ENCODE measurements at regions not wholly inside any gene's neighbourhood (a gene's known extent, or its start where the extent isn't known, plus 50 kb on each side); places are given as distances from the start of the nearest gene placed in this dataset.

- H3K9ac ChIP-seq (ENCODE audit: low read depth in 1 of 2, low read length in 2 of 2), result no peak overlapping the region
- 78% methylated on average over 1 of the region's 1 CpG for WGBS
- DNase-seq (ENCODE audit: low spot score), result no peak
- H3K27me3 ChIP-seq (ENCODE audit: control insufficient read depth in 4 of 4, insufficient read depth in 4 of 4, low read length in 3 of 4), result peaks cover 0 to 2% (median 0%) of the 10 kb centered on the region in 4 donors
- H3K9me3 ChIP-seq (ENCODE audit: control insufficient read depth in 4 of 4, low read length in 3 of 4), result no peaks in the 10 kb centered on the region
- no peaks in the 10 kb centered on the region for H3K36me3 ChIP-seq (ENCODE audit: control insufficient read depth in 4 of 4, insufficient read depth in 3 of 4, low read depth in 1 of 4, low read length in 3 of 4)
- no peaks in the 10 kb centered on the region for H3K4me1 ChIP-seq (ENCODE audit: control insufficient read depth in 4 of 4, insufficient read depth in 4 of 4, low read length in 3 of 4)
- no peak overlapping the region for H3K27ac ChIP-seq (ENCODE audit: low read depth in 1 of 2, low read length in 2 of 2)
- TF ChIP-seq JUND (IDR thresholded peaks at IDR 0.05), result no peak
- no peak for TF ChIP-seq MAX (IDR thresholded peaks at IDR 0.05)
- TF ChIP-seq SP1 (IDR thresholded peaks at IDR 0.05), result no peak
- no peak for TF ChIP-seq NR2F2 (IDR thresholded peaks at IDR 0.05)
- no peak for TF ChIP-seq GABPA (IDR thresholded peaks at IDR 0.05 in 1 of 2, conservative IDR thresholded peaks at IDR 0.05 in 1 of 2)
- no peak for TF ChIP-seq FOXA2 (IDR thresholded peaks at IDR 0.05)
- TF ChIP-seq HNF4A (conservative IDR thresholded peaks at IDR 0.05), result no peak
- no peak for TF ChIP-seq CTCF (IDR thresholded peaks at IDR 0.05; ENCODE audit: low read depth, low read length, missing input control)
- TF ChIP-seq HNF4G (IDR thresholded peaks at IDR 0.05), result no peak
- TF ChIP-seq ZBTB33 (IDR thresholded peaks at IDR 0.05), result no peak
- no peak overlapping the region for H3K4me3 ChIP-seq (ENCODE audit: low read depth in 1 of 3, low read length in 3 of 3)
These were observed 306.3 kb downstream of the PRL start for GRCh38 chr6:21990577-21990976.

GRCh38 chr6:21992178-21992967, 304.5 kb downstream of the PRL start:
- no peak for DNase-seq (ENCODE audit: low spot score)
- no peaks in the 10 kb centered on the region for H3K36me3 ChIP-seq (ENCODE audit: control insufficient read depth in 4 of 4, insufficient read depth in 3 of 4, low read depth in 1 of 4, low read length in 3 of 4)
- H3K9ac ChIP-seq (ENCODE audit: low read depth in 1 of 2, low read length in 2 of 2), result no peak overlapping the region
- H3K9me3 ChIP-seq (ENCODE audit: control insufficient read depth in 4 of 4, low read length in 3 of 4), result no peaks in the 10 kb centered on the region
- H3K27ac ChIP-seq (ENCODE audit: low read depth in 1 of 2, low read length in 2 of 2), result no peak overlapping the region
- WGBS, result 85% methylated on average over 6 of the region's 6 CpGs
- no peaks in the 10 kb centered on the region for H3K27me3 ChIP-seq (ENCODE audit: control insufficient read depth in 4 of 4, insufficient read depth in 4 of 4, low read length in 3 of 4)
- no peaks in the 10 kb centered on the region for H3K4me1 ChIP-seq (ENCODE audit: control insufficient read depth in 4 of 4, insufficient read depth in 4 of 4, low read length in 3 of 4)
- no peak overlapping the region for H3K4me3 ChIP-seq (ENCODE audit: low read depth in 1 of 3, low read length in 3 of 3)
- no peak for TF ChIP-seq GABPA (IDR thresholded peaks at IDR 0.05 in 1 of 2, conservative IDR thresholded peaks at IDR 0.05 in 1 of 2)
- TF ChIP-seq NR2F2 (IDR thresholded peaks at IDR 0.05), result no peak
- TF ChIP-seq TAF1 (conservative IDR thresholded peaks at IDR 0.05), result no peak
- no peak for TF ChIP-seq MAX (IDR thresholded peaks at IDR 0.05)
- TF ChIP-seq HNF4A (conservative IDR thresholded peaks at IDR 0.05), result no peak
- no peak for TF ChIP-seq ATF3 (IDR thresholded peaks at IDR 0.05)

- no peaks in the 10 kb centered on the region for H3K4me1 ChIP-seq (ENCODE audit: control insufficient read depth in 4 of 4, insufficient read depth in 4 of 4, low read length in 3 of 4)
- H3K36me3 ChIP-seq (ENCODE audit: control insufficient read depth in 4 of 4, insufficient read depth in 3 of 4, low read depth in 1 of 4, low read length in 3 of 4), result no peaks in the 10 kb centered on the region
- DNase-seq (ENCODE audit: low spot score), result no peak
- 76% methylated on average over 2 of the region's 2 CpGs for WGBS
- no peak overlapping the region for H3K9ac ChIP-seq (ENCODE audit: low read depth in 1 of 2, low read length in 2 of 2)
- no peaks in the 10 kb centered on the region for H3K9me3 ChIP-seq (ENCODE audit: control insufficient read depth in 4 of 4, low read length in 3 of 4)
- TF ChIP-seq FOXA2 (IDR thresholded peaks at IDR 0.05) (no peak), EGR1 (IDR thresholded peaks at IDR 0.05; ENCODE audit: low read depth in 2 of 2) (no peak), JUND (IDR thresholded peaks at IDR 0.05) (no peak), GABPA (IDR thresholded peaks at IDR 0.05 in 1 of 2, conservative IDR thresholded peaks at IDR 0.05 in 1 of 2) (no peak), TAF1 (conservative IDR thresholded peaks at IDR 0.05) (no peak), SP1 (IDR thresholded peaks at IDR 0.05) (no peak), RAD21 (IDR thresholded peaks at IDR 0.05) (no peak), FOXA1 (IDR thresholded peaks at IDR 0.05) (no peak), NR2F2 (IDR thresholded peaks at IDR 0.05) (no peak), ZBTB33 (IDR thresholded peaks at IDR 0.05) (no peak), ATF3 (IDR thresholded peaks at IDR 0.05) (no peak)
- H3K27me3 ChIP-seq (ENCODE audit: control insufficient read depth in 4 of 4, insufficient read depth in 4 of 4, low read length in 3 of 4), result no peaks in the 10 kb centered on the region
- H3K4me3 ChIP-seq (ENCODE audit: low read depth in 1 of 3, low read length in 3 of 3), result no peak overlapping the region
- H3K27ac ChIP-seq (ENCODE audit: low read depth in 1 of 2, low read length in 2 of 2), result no peak overlapping the region
These were observed 303.0 kb downstream of the PRL start for GRCh38 chr6:21993841-21994240.
